Endodermal cell (in vitro differentiated cells): ENCODE measurements at regions not wholly inside any gene's neighbourhood (a gene's known extent, or its start where the extent isn't known, plus 50 kb on each side); places are given as distances from the start of the nearest gene placed in this dataset.

Experiments
- DNase-seq: peaks from one replicate; pipeline ENCODE4 v3.0.0-alpha.2; 2017
- H3K27ac ChIP-seq: 2 replicates; pipeline ENCODE4 v1.5.1; 2013; ENCODE audit warnings: mild to moderate bottlenecking, low read depth, low read length, moderate library complexity
- H3K27me3 ChIP-seq: 2 replicates; pipeline ENCODE4 v1.6.1; 2013; ENCODE audit warnings: mild to moderate bottlenecking, low read length, moderate library complexity; ENCODE audit not compliant: insufficient read depth, control insufficient read depth, poor library complexity, severe bottlenecking
- H3K36me3 ChIP-seq: 2 replicates; pipeline ENCODE4 v1.7.0; 2013; ENCODE audit warnings: mild to moderate bottlenecking, low read length, moderate library complexity; ENCODE audit not compliant: control insufficient read depth, insufficient read depth
- H3K4me1 ChIP-seq: one replicate; pipeline ENCODE4 v1.7.0; 2013; ENCODE audit warnings: low read length; ENCODE audit not compliant: control insufficient read depth, insufficient read depth
- H3K4me3 ChIP-seq: 2 replicates; pipeline ENCODE4 v1.5.1; 2013; ENCODE audit warnings: mild to moderate bottlenecking, low read length, moderate library complexity
- H3K9ac ChIP-seq: 2 replicates; pipeline ENCODE4 v1.6.1; 2013; ENCODE audit warnings: mild to moderate bottlenecking, low read length, moderate library complexity; ENCODE audit not compliant: poor library complexity, severe bottlenecking; ENCODE audit errors: extremely low read depth
- H3K9me3 ChIP-seq: 2 replicates; pipeline ENCODE4 v1.6.1; 2013; ENCODE audit warnings: mild to moderate bottlenecking, low read length, moderate library complexity; ENCODE audit not compliant: control insufficient read depth
- H3K27ac Mint-ChIP-seq: 2 replicates; pipeline ENCODE4 v1.8.0; 2020; ENCODE audit warnings: mixed read lengths
- H3K27me3 Mint-ChIP-seq: 2 replicates; pipeline ENCODE4 v1.8.0; 2021; ENCODE audit warnings: mild to moderate bottlenecking, mixed read lengths; ENCODE audit not compliant: insufficient read depth
- H3K36me3 Mint-ChIP-seq: 2 replicates; pipeline ENCODE4 v1.8.0; 2020; ENCODE audit warnings: low read depth, mixed read lengths
- H3K4me1 Mint-ChIP-seq: 2 replicates; pipeline ENCODE4 v1.8.0; 2020; ENCODE audit warnings: mixed read lengths
- H3K4me3 Mint-ChIP-seq: 2 replicates; pipeline ENCODE4 v1.8.0; 2020; ENCODE audit warnings: mild to moderate bottlenecking, moderate library complexity, mixed read lengths
- H3K9me3 Mint-ChIP-seq: 2 replicates; pipeline ENCODE4 v1.8.0; 2020; ENCODE audit warnings: mild to moderate bottlenecking, mixed read lengths
- WGBS, 2 experiments: methylation state at CpG; one replicate each; pipeline versions ENCODE4 v1.1.5 to v1.1.7; 2013; ENCODE audit warnings: missing lambda C conversion rate in 2 of 2, mixed read lengths in 1 of 2; ENCODE audit not compliant: insufficient coverage in 1 of 2, insufficient read length in 1 of 2; 5-methylcytosine and 5-hydroxymethylcytosine counted together
- TF ChIP-seq, protein P1 (sequence below): fragments of 200-600 bp; sonication (generic); conservative IDR thresholded peaks from 2 replicates; pipeline ENCODE4 v1.5.0; 2021; ENCODE audit warnings: antibody characterized with exemption, mild to moderate bottlenecking

DNA sequence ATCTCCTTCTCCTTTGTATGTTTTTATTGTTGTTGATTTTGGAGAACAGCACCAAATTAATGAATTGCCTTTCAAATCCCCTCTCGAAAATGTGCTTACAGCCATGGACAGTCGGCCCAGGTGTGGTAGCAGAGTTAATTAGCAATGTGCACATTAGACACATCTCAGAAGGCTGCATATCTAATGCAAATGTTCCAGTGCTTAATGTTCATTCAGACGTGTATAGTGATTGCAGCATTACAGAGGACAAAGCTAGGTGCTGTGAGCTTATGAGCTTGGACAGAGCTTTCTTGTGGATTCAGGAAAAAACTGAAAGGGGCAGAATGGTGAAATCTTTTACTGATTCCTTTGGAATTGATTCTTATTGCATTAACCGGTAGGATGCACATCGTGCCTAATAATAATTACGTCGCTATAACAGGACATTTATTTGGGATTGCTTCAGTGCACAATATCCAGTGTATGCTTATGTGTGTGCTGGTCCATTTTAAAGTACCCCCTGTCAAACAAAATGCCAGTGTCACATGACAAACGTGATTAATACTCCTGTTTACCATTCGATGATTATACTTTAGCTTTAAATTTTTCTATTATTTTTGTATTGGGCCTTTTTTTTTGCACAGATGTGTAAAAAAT, 552.9 kb upstream of the EPHA5 start:
- 90 to 94% methylated on average over 7 to 9 of the region's 9 CpGs for WGBS, 2 experiments
- no peak overlapping the region for H3K4me3 ChIP-seq
- Mint-ChIP-seq H3K27ac (no peak overlapping the region), H3K9me3 (no peaks in the 10 kb centered on the region), H3K4me3 (no peak overlapping the region), H3K36me3 (no peaks in the 10 kb centered on the region), H3K27me3 (no peaks in the 10 kb centered on the region), H3K4me1 (no peaks in the 10 kb centered on the region)
- H3K36me3 ChIP-seq, result no peaks in the 10 kb centered on the region
- H3K27ac ChIP-seq, result no peak overlapping the region
- H3K27me3 ChIP-seq, result no peaks in the 10 kb centered on the region
- no peak for DNase-seq
- TF ChIP-seq, protein P1, sequence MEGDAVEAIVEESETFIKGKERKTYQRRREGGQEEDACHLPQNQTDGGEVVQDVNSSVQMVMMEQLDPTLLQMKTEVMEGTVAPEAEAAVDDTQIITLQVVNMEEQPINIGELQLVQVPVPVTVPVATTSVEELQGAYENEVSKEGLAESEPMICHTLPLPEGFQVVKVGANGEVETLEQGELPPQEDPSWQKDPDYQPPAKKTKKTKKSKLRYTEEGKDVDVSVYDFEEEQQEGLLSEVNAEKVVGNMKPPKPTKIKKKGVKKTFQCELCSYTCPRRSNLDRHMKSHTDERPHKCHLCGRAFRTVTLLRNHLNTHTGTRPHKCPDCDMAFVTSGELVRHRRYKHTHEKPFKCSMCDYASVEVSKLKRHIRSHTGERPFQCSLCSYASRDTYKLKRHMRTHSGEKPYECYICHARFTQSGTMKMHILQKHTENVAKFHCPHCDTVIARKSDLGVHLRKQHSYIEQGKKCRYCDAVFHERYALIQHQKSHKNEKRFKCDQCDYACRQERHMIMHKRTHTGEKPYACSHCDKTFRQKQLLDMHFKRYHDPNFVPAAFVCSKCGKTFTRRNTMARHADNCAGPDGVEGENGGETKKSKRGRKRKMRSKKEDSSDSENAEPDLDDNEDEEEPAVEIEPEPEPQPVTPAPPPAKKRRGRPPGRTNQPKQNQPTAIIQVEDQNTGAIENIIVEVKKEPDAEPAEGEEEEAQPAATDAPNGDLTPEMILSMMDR, result no peak
- H3K9me3 ChIP-seq, result no peaks in the 10 kb centered on the region
- no peak overlapping the region for H3K9ac ChIP-seq
- no peaks in the 10 kb centered on the region for H3K4me1 ChIP-seq

DNA sequence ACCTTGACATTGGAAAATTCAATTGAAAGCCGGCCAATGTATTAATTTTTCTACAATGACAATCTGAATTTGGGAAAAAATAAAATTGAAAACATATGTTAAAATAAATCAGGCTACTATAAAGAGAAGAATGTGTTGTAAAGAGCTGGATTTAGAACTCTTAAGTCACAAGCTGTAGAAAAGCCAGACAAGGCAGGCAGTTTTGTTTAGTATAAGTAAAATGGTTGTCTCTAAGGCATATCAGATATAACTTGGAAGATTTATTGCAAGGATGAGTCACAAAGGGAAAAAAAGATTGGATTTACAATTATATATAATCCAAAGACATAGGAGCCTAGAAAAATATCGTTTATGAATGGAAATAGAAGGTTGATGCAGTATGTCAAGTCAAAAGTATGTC, 549.1 kb upstream of the EPHA5 start:
- no peaks in the 10 kb centered on the region for H3K27me3 ChIP-seq
- H3K9ac ChIP-seq, result no peak overlapping the region
- no peaks in the 10 kb centered on the region for H3K4me1 Mint-ChIP-seq
- no peaks in the 10 kb centered on the region for H3K9me3 ChIP-seq
- H3K27ac ChIP-seq, result no peak overlapping the region
- DNase-seq, result no peak
- H3K36me3 Mint-ChIP-seq, result no peaks in the 10 kb centered on the region
- no peaks in the 10 kb centered on the region for H3K36me3 ChIP-seq
- H3K4me1 ChIP-seq, result no peaks in the 10 kb centered on the region
- no peak overlapping the region for H3K4me3 ChIP-seq
- 67% methylated on average over 1 of the region's 2 CpGs; no CpG with 5 or more reads in 1 of the 2 experiments for WGBS, 2 experiments
- TF ChIP-seq, protein P1, result no peak
- no peak overlapping the region for H3K4me3 Mint-ChIP-seq
- H3K27ac Mint-ChIP-seq, result no peak overlapping the region
- H3K9me3 Mint-ChIP-seq, result no peaks in the 10 kb centered on the region
- H3K27me3 Mint-ChIP-seq, result no peaks in the 10 kb centered on the region

DNA sequence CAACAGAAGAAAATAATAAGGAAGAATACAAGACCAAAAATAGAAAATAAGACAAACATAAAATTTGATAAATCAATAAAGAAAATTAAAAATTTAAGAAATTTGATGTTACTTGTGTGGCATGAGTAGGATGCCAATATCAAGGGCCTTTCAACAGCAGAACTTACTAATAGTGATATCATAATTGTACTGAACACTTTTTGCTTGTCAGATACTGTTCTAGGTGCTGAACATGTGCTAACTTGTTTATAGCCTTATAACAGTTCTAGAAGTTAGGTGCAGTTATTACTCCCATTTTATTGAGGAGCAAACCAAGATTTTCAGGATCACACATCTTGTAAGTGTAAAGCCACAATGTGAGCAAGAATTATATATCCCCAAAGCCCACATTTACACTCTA, 546.0 kb upstream of the EPHA5 start:
- Mint-ChIP-seq H3K9me3 (no peaks in the 10 kb centered on the region), H3K36me3 (no peaks in the 10 kb centered on the region), H3K4me3 (no peak overlapping the region), H3K27ac (no peak overlapping the region), H3K4me1 (no peaks in the 10 kb centered on the region), H3K27me3 (no peaks in the 10 kb centered on the region)
- H3K4me1 ChIP-seq, result no peaks in the 10 kb centered on the region
- no peaks in the 10 kb centered on the region for H3K27me3 ChIP-seq
- H3K4me3 ChIP-seq, result no peak overlapping the region
- TF ChIP-seq, protein P1, result no peak
- no peak overlapping the region for H3K9ac ChIP-seq
- no peaks in the 10 kb centered on the region for H3K36me3 ChIP-seq
- no peaks in the 10 kb centered on the region for H3K9me3 ChIP-seq
- H3K27ac ChIP-seq, result no peak overlapping the region
- DNase-seq, result no peak
